B cell (primary cell): ENCODE measurements at regions not wholly inside any gene's neighbourhood (a gene's known extent, or its start where the extent isn't known, plus 50 kb on each side); places are given as distances from the start of the nearest gene placed in this dataset.

ENCODE experiments used
- ATAC-seq: fragments of 200-7000 bp; cut with Tn5 transposase; one replicate; pipeline ENCODE4 v1.10.0; 2021; ENCODE audit warnings: low read depth, mild to moderate bottlenecking, moderate number of reproducible peaks, moderate library complexity
- CTCF ChIA-PET: fragments of 350-600 bp; sonication (Branson Sonifier 250); formaldehyde crosslinking; loops from one replicate; lab custom pipeline; 2021; ENCODE audit warnings: antibody characterized with exemption, inconsistent platforms; lab: Charles Lee
- POLR2A ChIA-PET: fragments of 350-600 bp; sonication (Branson Sonifier 250); formaldehyde crosslinking; loops from one replicate; lab custom pipeline; 2021; ENCODE audit warnings: antibody characterized with exemption; lab: Charles Lee
- DNase-seq: peaks from one replicate; pipeline ENCODE4 v3.0.0; 2013
- H2AFZ ChIP-seq: 2 replicates; pipeline ENCODE4 v1.6.1; 2012; ENCODE audit warnings: mild to moderate bottlenecking, low read depth, low read length; ENCODE audit not compliant: insufficient read depth, poor library complexity, severe bottlenecking
- H3K27ac ChIP-seq, 2 donors: 1 replicate in 1 of 2; 2 replicates in 1 of 2; pipeline ENCODE4 v1.5.1; 2012 to 2013; ENCODE audit warnings: low read length in 2 of 2, mild to moderate bottlenecking in 2 of 2, moderate library complexity in 1 of 2
- H3K27me3 ChIP-seq, 4 experiments: fragments of 200-600 bp in 1 of 4; sonication (generic) in 1 of 4; replicated peaks in 1 of 4; 1 replicate in 2 of 4; 2 replicates in 2 of 4; pipeline versions ENCODE4 v1.6.1 to v1.7.0; 2013 to 2016; ENCODE audit warnings: low read length in 3 of 4, mild to moderate bottlenecking in 2 of 4, mixed read lengths in 1 of 4, moderate library complexity in 1 of 4; ENCODE audit not compliant: insufficient read depth in 4 of 4, control insufficient read depth in 3 of 4; ENCODE audit errors: control extremely low read depth in 1 of 4
- H3K36me3 ChIP-seq, 2 experiments: replicated peaks in 1 of 2; 1 replicate in 1 of 2; 2 replicates in 1 of 2; pipeline versions ENCODE4 v1.6.1 to v1.7.1; 2013; ENCODE audit warnings: low read length in 1 of 2; ENCODE audit not compliant: insufficient read depth in 2 of 2, control insufficient read depth in 1 of 2; ENCODE audit errors: control extremely low read depth in 1 of 2, extremely low read depth in 1 of 2
- H3K4me1 ChIP-seq, 2 donors: fragments of 200-600 bp in 1 of 2; sonication (generic) in 1 of 2; 1 replicate in 1 of 2; 2 replicates in 1 of 2; pipeline versions ENCODE4 v1.5.1 to v1.6.1; 2013 to 2017; ENCODE audit warnings: low read length in 2 of 2; ENCODE audit not compliant: control insufficient read depth in 2 of 2, insufficient read depth in 2 of 2
- H3K4me2 ChIP-seq: replicated peaks from 2 replicates; pipeline ENCODE3; 2012; ENCODE audit warnings: mild to moderate bottlenecking, low read depth, low read length; ENCODE audit not compliant: poor library complexity, severe bottlenecking
- H3K4me3 ChIP-seq, 5 experiments: fragments of 200-600 bp in 1 of 5; sonication (generic) in 1 of 5; 1 replicate in 3 of 5; 2 replicates in 2 of 5; pipeline versions ENCODE4 v1.5.1 to v1.7.0; 2011 to 2016; ENCODE audit warnings: low read length in 4 of 5, mild to moderate bottlenecking in 4 of 5, low read depth in 2 of 5, control low read depth in 1 of 5, moderate library complexity in 1 of 5; ENCODE audit not compliant: insufficient read depth in 1 of 5; ENCODE audit errors: control extremely low read depth in 1 of 5, extremely low read depth in 1 of 5
- H3K79me2 ChIP-seq: fragments of 200-600 bp; sonication (generic); one replicate; pipeline ENCODE4 v1.6.0; 2016; ENCODE audit warnings: low read length; ENCODE audit not compliant: control insufficient read depth, insufficient read depth
- H3K9ac ChIP-seq: fragments of 200-600 bp; sonication (generic); 2 replicates; pipeline ENCODE4 v1.6.1; 2017; ENCODE audit warnings: mild to moderate bottlenecking, low read length, moderate library complexity
- H3K9me3 ChIP-seq, 3 donors: one replicate each; pipeline versions ENCODE4 v1.6.1 to v1.7.1; 2013; ENCODE audit warnings: low read length in 2 of 3; ENCODE audit not compliant: control insufficient read depth in 2 of 3, insufficient read depth in 1 of 3; ENCODE audit errors: control extremely low read depth in 1 of 3
- H4K20me1 ChIP-seq: 2 replicates; pipeline ENCODE4 v1.6.0; 2012; ENCODE audit warnings: mild to moderate bottlenecking, low read length; ENCODE audit not compliant: insufficient read depth, control insufficient read depth, poor library complexity, severe bottlenecking
- H3K27ac Mint-ChIP-seq: one replicate; pipeline ENCODE4 v1.8.0; 2021; ENCODE audit warnings: mixed read lengths
- H3K27me3 Mint-ChIP-seq: one replicate; pipeline ENCODE4 v1.8.0; 2021; ENCODE audit warnings: mixed read lengths
- H3K4me1 Mint-ChIP-seq: one replicate; pipeline ENCODE4 v1.8.0; 2021; ENCODE audit warnings: mixed read lengths
- H3K4me3 Mint-ChIP-seq: one replicate; pipeline ENCODE4 v1.8.0; 2021; ENCODE audit warnings: mixed read lengths
- H3K9me3 Mint-ChIP-seq: one replicate; pipeline ENCODE4 v1.8.0; 2022; ENCODE audit warnings: mixed read lengths; ENCODE audit not compliant: insufficient read depth
- CTCF ChIP-seq: fragments of 200-600 bp; IDR thresholded peaks from one replicate; pipeline ENCODE4 v1.8.0; 2022; ENCODE audit warnings: antibody characterized with exemption, mild to moderate bottlenecking
- EZH2 ChIP-seq: IDR thresholded peaks from 2 replicates; pipeline ENCODE4 v1.6.1; 2012; ENCODE audit warnings: borderline replicate concordance, low read depth, mild to moderate bottlenecking, moderate library complexity, low read length; ENCODE audit not compliant: insufficient read depth, poor library complexity, severe bottlenecking
- WGBS: methylation state at CpG from one replicate; pipeline ENCODE4 v1.1.5; 2013; ENCODE audit warnings: missing lambda C conversion rate; ENCODE audit not compliant: insufficient coverage; 5-methylcytosine and 5-hydroxymethylcytosine counted together
- intact Hi-C: fragments of 100-400 bp; cut with micrococcal nuclease; formaldehyde crosslinking; loops from one replicate; pipeline ENCODE4 v1.10.0; 2022

GRCh38 chr17:22441776-22442175 is 749.5 kb downstream of the KCNJ18 start:
- H3K4me1 ChIP-seq = no peaks in the 10 kb centered on the region
- 67% methylated on average over 2 of the region's 7 CpGs for WGBS
- no peaks in the 10 kb centered on the region for H3K27me3 Mint-ChIP-seq

GRCh38 chr17:22443061-22443460 is 750.7 kb downstream of the KCNJ18 start:
- no peaks in the 10 kb centered on the region for H3K4me1 ChIP-seq
- 82% methylated on average over 3 of the region's 6 CpGs for WGBS
- no peak overlapping the region for H3K4me2 ChIP-seq
- Mint-ChIP-seq H3K4me1 (no peaks in the 10 kb centered on the region), H3K27ac (no peak overlapping the region), H3K9me3 (peaks cover 6% of the 10 kb centered on the region), H3K4me3 (no peak overlapping the region), H3K27me3 (no peaks in the 10 kb centered on the region)
- no peaks in the 10 kb centered on the region for H3K79me2 ChIP-seq
- intact Hi-C loops = no loop called here
- H3K9me3 ChIP-seq = peaks cover 0 to 27% (median 0%) of the 10 kb centered on the region in 3 donors
- no peak overlapping the region for H3K9ac ChIP-seq
- no peaks in the 10 kb centered on the region for H4K20me1 ChIP-seq
- H3K4me3 ChIP-seq = no peak overlapping the region
- H2AFZ ChIP-seq = no peak overlapping the region
- ChIA-PET POLR2A (no interaction called here), CTCF (no interaction called here)
- no peaks in the 10 kb centered on the region for H3K27me3 ChIP-seq
- no peak for TF ChIP-seq CTCF
- TF ChIP-seq EZH2 = no peak
- no peak overlapping the region for H3K27ac ChIP-seq
- ATAC-seq (no peak), DNase-seq (no peak)
- no peaks in the 10 kb centered on the region for H3K36me3 ChIP-seq

More at GRCh38 chr17:22441776-22442175, 749.5 kb downstream of the KCNJ18 start:
- DNase-seq = no peak
- Histone ChIP-seq H3K4me2 (no peak overlapping the region), H2AFZ (no peak overlapping the region), H3K9me3 (peaks cover 0 to 27% (median 0%) of the 10 kb centered on the region in 3 donors), H4K20me1 (no peaks in the 10 kb centered on the region), H3K4me3 (no peak overlapping the region), H3K36me3 (no peaks in the 10 kb centered on the region), H3K9ac (no peak overlapping the region), H3K27ac (no peak overlapping the region), H3K79me2 (no peaks in the 10 kb centered on the region), H3K27me3 (no peaks in the 10 kb centered on the region)
- Mint-ChIP-seq H3K27ac (no peak overlapping the region), H3K4me3 (no peak overlapping the region), H3K9me3 (peaks cover 6% of the 10 kb centered on the region), H3K4me1 (no peaks in the 10 kb centered on the region)
- TF ChIP-seq EZH2 (no peak), CTCF (no peak)
- POLR2A ChIA-PET = no interaction called here
- no peak for ATAC-seq
- CTCF ChIA-PET = no interaction called here
- intact Hi-C loops = no loop called here
